Neutrophil (primary cell): ENCODE measurements at regions not wholly inside any gene's neighbourhood (a gene's known extent, or its start where the extent isn't known, plus 50 kb on each side); places are given as distances from the start of the nearest gene placed in this dataset.

Experiments used
- H3K27ac ChIP-seq: fragments of 200-600 bp; sonication (generic); 2 replicates; pipeline ENCODE4 v1.5.1; 2016; ENCODE audit warnings: mild to moderate bottlenecking, moderate library complexity
- H3K27me3 ChIP-seq: fragments of 200-600 bp; sonication (generic); 2 replicates; pipeline ENCODE4 v1.6.0; 2016; ENCODE audit warnings: mild to moderate bottlenecking
- H3K36me3 ChIP-seq: fragments of 200-600 bp; sonication (generic); 2 replicates; pipeline ENCODE4 v1.5.1; 2017
- H3K4me1 ChIP-seq, 2 experiments: fragments of 200-600 bp in 1 of 2; sonication (generic) in 1 of 2; 1 replicate in 1 of 2; 2 replicates in 1 of 2; pipeline versions ENCODE4 v1.5.1 to v1.6.1; 2013 to 2016; ENCODE audit warnings: low read depth in 1 of 2, low read length in 1 of 2, mild to moderate bottlenecking in 1 of 2, moderate library complexity in 1 of 2; ENCODE audit not compliant: control insufficient read depth in 1 of 2, insufficient read depth in 1 of 2
- H3K4me3 ChIP-seq, 2 experiments: fragments of 200-600 bp in 1 of 2; sonication (generic) in 1 of 2; 1 replicate in 1 of 2; 2 replicates in 1 of 2; pipeline ENCODE4 v1.5.1; 2013 to 2016; ENCODE audit warnings: low read depth in 1 of 2, low read length in 1 of 2, mild to moderate bottlenecking in 1 of 2, moderate library complexity in 1 of 2
- H3K9me3 ChIP-seq: fragments of 200-600 bp; sonication (generic); 2 replicates; pipeline ENCODE4 v1.5.1; 2016
- TF ChIP-seq, protein P1 (sequence below): fragments of 200-600 bp; sonication (generic); IDR thresholded peaks from 2 replicates; pipeline ENCODE4 v1.5.1; 2016; ENCODE audit warnings: antibody characterized with exemption

DNA sequence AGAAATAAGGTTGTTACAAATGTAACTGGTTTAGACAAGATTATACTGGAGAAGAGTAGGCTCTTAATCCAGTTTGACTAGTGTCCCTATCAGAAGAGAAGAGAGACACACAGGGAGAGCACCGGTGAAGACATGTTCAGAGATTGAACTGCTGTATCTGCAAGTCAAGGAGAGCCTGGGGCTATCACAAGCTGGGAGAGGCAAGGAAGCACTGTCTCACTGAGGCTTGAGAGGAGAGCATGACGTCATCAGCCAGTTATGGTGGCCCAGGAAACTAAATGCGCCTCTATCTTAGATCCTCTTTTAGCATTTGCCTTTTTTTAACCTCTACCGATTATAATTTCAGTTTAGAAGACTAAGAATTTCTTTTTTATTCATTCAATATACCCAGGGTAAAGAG, 583.4 kb downstream of the TRAM1L1 start:
- Histone ChIP-seq H3K9me3 (no peaks in the 10 kb centered on the region), H3K4me1 (no peaks in the 10 kb centered on the region), H3K36me3 (no peaks in the 10 kb centered on the region), H3K27me3 (no peaks in the 10 kb centered on the region), H3K27ac (no peak overlapping the region), H3K4me3 (no peak overlapping the region)
- TF ChIP-seq, protein P1, sequence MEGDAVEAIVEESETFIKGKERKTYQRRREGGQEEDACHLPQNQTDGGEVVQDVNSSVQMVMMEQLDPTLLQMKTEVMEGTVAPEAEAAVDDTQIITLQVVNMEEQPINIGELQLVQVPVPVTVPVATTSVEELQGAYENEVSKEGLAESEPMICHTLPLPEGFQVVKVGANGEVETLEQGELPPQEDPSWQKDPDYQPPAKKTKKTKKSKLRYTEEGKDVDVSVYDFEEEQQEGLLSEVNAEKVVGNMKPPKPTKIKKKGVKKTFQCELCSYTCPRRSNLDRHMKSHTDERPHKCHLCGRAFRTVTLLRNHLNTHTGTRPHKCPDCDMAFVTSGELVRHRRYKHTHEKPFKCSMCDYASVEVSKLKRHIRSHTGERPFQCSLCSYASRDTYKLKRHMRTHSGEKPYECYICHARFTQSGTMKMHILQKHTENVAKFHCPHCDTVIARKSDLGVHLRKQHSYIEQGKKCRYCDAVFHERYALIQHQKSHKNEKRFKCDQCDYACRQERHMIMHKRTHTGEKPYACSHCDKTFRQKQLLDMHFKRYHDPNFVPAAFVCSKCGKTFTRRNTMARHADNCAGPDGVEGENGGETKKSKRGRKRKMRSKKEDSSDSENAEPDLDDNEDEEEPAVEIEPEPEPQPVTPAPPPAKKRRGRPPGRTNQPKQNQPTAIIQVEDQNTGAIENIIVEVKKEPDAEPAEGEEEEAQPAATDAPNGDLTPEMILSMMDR = no peak

DNA sequence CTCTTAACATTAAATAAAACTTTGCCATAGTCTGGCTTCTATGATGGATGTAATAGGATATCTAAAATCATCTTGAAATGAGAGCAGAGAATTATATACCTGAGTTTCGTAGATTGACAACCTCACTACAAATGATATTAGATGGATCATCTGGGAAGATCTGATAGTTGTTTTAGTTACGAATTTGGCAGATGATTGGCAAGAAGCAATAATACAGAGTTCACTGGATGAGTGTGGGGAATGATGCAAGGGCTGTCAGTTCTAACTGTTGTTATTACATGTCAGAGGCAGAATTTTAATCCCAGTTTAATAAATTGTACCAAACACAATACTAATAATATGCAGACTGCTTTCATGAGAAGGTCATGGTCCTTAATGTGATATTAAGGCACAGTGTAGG, 585.2 kb downstream of the TRAM1L1 start:
- H3K9me3 ChIP-seq = no peaks in the 10 kb centered on the region
- TF ChIP-seq, protein P1 = no peak
- no peaks in the 10 kb centered on the region for H3K36me3 ChIP-seq
- H3K27ac ChIP-seq = no peak overlapping the region
- no peaks in the 10 kb centered on the region for H3K27me3 ChIP-seq
- no peaks in the 10 kb centered on the region for H3K4me1 ChIP-seq
- no peak overlapping the region for H3K4me3 ChIP-seq

DNA sequence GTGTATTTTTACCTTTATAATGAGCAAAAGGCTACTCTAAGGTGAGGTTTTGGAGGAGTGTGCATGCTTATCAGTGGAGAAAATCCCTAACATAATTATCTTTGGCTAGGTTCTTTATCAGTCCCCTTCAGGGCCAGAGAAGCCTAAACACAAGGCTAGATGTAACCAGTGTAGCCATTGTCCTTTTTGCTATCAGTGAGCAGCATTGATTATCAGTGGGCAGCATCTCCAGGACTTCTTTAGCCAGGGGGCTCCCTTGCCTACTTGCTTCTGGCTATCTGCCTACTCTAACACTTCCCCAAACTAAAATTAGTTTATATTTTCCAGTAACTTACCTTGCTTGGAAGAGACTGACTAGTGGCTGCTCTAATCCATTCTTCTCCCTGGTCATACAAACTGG, 595.6 kb downstream of the TRAM1L1 start:
- no peaks in the 10 kb centered on the region for H3K9me3 ChIP-seq
- TF ChIP-seq, protein P1 = no peak
- H3K4me3 ChIP-seq = no peak overlapping the region
- no peaks in the 10 kb centered on the region for H3K27me3 ChIP-seq
- no peaks in the 10 kb centered on the region for H3K4me1 ChIP-seq
- H3K36me3 ChIP-seq = no peaks in the 10 kb centered on the region
- H3K27ac ChIP-seq = no peak overlapping the region

DNA sequence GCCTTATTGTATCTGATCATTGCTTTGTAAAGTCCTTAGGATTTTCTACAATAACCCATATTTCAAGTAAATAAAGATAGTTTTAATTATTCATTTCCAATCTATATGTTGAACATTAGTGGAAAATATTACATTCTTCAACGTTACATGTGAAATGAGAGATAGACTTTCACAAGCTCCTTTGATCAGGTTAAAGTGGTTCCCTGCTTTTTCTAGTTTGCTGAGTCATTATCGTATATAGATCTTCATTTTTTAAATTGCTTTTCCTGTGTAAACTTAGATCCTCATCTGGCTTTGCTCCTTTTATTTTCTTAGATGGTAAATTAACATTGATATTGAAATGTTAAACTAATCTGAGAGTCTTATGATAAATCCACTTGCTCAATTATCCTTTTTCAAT, 599.0 kb downstream of the TRAM1L1 start:
- no peaks in the 10 kb centered on the region for H3K9me3 ChIP-seq
- H3K4me1 ChIP-seq = no peaks in the 10 kb centered on the region
- H3K36me3 ChIP-seq = no peaks in the 10 kb centered on the region
- no peak overlapping the region for H3K27ac ChIP-seq
- TF ChIP-seq, protein P1 = no peak
- no peaks in the 10 kb centered on the region for H3K27me3 ChIP-seq
- H3K4me3 ChIP-seq = no peak overlapping the region

DNA sequence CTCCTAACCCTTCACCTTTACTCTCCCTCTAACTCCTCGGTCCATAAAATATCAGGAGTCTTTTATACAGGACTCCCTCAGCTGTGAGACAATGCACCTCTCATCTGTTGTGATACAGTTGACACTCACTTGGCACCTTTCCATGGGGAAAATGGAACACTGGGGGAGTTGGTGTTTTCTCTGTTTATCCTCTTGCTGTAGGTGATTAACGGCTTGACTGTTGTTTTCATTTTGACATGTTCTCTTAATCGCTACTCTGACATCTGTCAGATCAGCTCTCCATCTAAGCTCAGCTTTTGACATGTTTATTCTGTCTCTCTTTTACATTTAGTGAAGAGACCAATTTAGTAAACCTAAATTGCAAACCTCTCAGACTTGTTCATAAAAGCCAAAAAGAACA, 604.8 kb downstream of the TRAM1L1 start:
- Histone ChIP-seq H3K27me3 (no peaks in the 10 kb centered on the region), H3K27ac (no peak overlapping the region), H3K9me3 (no peaks in the 10 kb centered on the region), H3K36me3 (no peaks in the 10 kb centered on the region), H3K4me3 (no peak overlapping the region), H3K4me1 (no peaks in the 10 kb centered on the region)
- TF ChIP-seq, protein P1 = no peak

DNA sequence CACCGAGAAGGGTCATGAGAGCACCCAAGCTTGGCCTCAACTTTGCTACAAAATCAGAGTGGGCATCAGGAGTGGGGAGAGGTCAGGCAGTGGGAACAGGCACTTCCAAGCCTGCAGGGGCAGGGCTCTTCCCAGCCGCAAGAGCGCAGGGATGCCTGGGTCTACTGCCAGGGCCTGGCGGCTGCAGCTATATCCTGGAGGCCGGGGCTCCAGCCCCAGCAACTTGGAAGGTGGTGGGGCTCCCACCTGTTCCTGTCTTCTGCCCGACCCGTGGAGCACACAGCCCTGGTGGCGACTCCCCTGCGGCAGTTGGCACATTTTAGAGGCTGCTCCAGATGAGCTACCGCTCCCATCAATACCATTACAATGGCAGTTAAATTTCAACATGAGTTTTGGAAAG, 607.0 kb downstream of the TRAM1L1 start:
- H3K4me1 ChIP-seq = no peaks in the 10 kb centered on the region
- H3K27ac ChIP-seq = no peak overlapping the region
- no peaks in the 10 kb centered on the region for H3K27me3 ChIP-seq
- TF ChIP-seq, protein P1 = no peak
- H3K36me3 ChIP-seq = no peaks in the 10 kb centered on the region
- no peak overlapping the region for H3K4me3 ChIP-seq
- H3K9me3 ChIP-seq = no peaks in the 10 kb centered on the region
